NT2/D1 (cell line): ENCODE measurements at regions not wholly inside any gene's neighbourhood (a gene's known extent, or its start where the extent isn't known, plus 50 kb on each side); places are given as distances from the start of the nearest gene placed in this dataset.

Experiments used
- SUZ12 ChIP-seq: IDR thresholded peaks from 2 replicates; pipeline ENCODE4 v1.6.1; 2011; ENCODE audit not compliant: insufficient read length, insufficient read depth; ENCODE audit errors: extremely low read depth
- ZNF274 ChIP-seq: IDR thresholded peaks from 2 replicates; pipeline ENCODE4 v1.6.1; 2011; ENCODE audit warnings: mild to moderate bottlenecking, low read depth, low read length

DNA sequence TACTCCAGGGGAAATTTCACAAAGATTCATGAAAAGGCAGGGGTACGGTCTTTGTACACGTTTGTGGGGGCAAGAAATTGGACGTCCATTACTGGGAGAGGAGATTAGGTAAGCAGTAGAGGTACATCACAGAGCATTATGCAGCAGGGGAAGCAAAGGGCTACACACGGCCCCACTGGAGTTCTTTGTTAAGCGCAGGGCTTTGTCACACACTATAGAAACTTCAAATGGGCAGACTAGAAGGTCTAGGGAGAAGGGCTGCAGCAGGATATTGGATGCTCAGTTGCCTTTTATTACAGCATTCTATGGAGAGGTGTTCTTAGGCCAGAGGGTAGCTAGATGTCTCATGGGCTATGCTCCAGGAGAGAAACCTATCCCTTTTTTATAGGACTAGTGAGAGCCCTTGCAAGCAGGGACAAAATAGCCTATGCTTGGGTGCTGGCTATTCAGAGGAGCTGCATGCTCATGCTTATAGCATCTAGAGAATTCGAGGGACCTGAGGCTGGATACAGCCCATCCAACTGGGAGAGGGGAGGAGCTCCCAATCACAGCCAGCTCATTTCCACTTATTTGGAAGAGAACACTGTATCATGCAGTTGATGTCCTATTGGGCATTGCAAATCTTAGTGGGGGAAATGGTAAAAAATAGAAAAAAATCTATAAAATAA, 506.4 kb upstream of the ADAMTS9 start:
- TF ChIP-seq ZNF274: no peak
- no peak for TF ChIP-seq SUZ12
